Fibroblast of skin of abdomen (primary cell): ENCODE measurements at regions not wholly inside any gene's neighbourhood (a gene's known extent, or its start where the extent isn't known, plus 50 kb on each side); places are given as distances from the start of the nearest gene placed in this dataset.

Experiments used
- DNase-seq: peaks from one replicate; pipeline ENCODE4 v3.0.0-alpha.2; 2013

GRCh38 chr1:22386774-22387173 is 64.9 kb upstream of the ZBTB40 start:
- DNase-seq = no peak

- DNase-seq = peak; percentile 31
These were observed 63.6 kb upstream of the ZBTB40 start for GRCh38 chr1:22387919-22388580.

GRCh38 chr1:22388671-22389450 is 62.8 kb upstream of the ZBTB40 start:
- DNase-seq = peak; percentile 68

- DNase-seq = no peak
These were observed 58.1 kb upstream of the ZBTB40 start for GRCh38 chr1:22393587-22393986.

- DNase-seq = peak; percentile 39
These were observed 52.8 kb upstream of the ZBTB40 start for GRCh38 chr1:22398656-22399420.

GRCh38 chr1:22399421-22400091 is 52.1 kb upstream of the ZBTB40 start:
- no peak for DNase-seq
